ENCODE measurements at regions not wholly inside any gene's neighbourhood (a gene's known extent, or its start where the extent isn't known, plus 50 kb on each side); places are given as distances from the start of the nearest gene placed in this dataset.

- no peak overlapping the region for H3K4me3 ChIP-seq (ENCODE audit: low read depth in 1 of 2, low read length in 2 of 2)
These were observed 49.8 kb downstream of the ABCC12 start for GRCh38 chr16:48105976-48106375.

GRCh38 chr16:48105456-48105855 is 50.3 kb downstream of the ABCC12 start:
- Histone ChIP-seq H3K36me3 (ENCODE audit: control insufficient read depth in 1 of 2, insufficient read depth in 2 of 2, low read length in 2 of 2) (no peaks in the 10 kb centered on the region), H3K27ac (ENCODE audit: low read length) (no peak overlapping the region), H3K4me1 (ENCODE audit: control insufficient read depth in 1 of 2, insufficient read depth in 2 of 2, low read length in 2 of 2) (no peaks in the 10 kb centered on the region), H3K27me3 (ENCODE audit: low read depth, low read length) (no peaks in the 10 kb centered on the region), H3K4me3 (ENCODE audit: low read depth in 1 of 2, low read length in 2 of 2) (no peak overlapping the region), H3K9me3 (ENCODE audit: control insufficient read depth in 1 of 2, low read length in 2 of 2) (no peaks in the 10 kb centered on the region)

More at GRCh38 chr16:48105976-48106375, 49.8 kb downstream of the ABCC12 start:
- Histone ChIP-seq H3K36me3 (ENCODE audit: control insufficient read depth in 1 of 2, insufficient read depth in 2 of 2, low read length in 2 of 2) (no peaks in the 10 kb centered on the region), H3K27me3 (ENCODE audit: low read depth, low read length) (no peaks in the 10 kb centered on the region), H3K9me3 (ENCODE audit: control insufficient read depth in 1 of 2, low read length in 2 of 2) (no peaks in the 10 kb centered on the region), H3K4me1 (ENCODE audit: control insufficient read depth in 1 of 2, insufficient read depth in 2 of 2, low read length in 2 of 2) (no peaks in the 10 kb centered on the region), H3K27ac (ENCODE audit: low read length) (no peak overlapping the region)

GRCh38 chr16:48103591-48103990 is 52.2 kb downstream of the ABCC12 start:
- Histone ChIP-seq H3K27ac (ENCODE audit: low read length) (no peak overlapping the region), H3K9me3 (ENCODE audit: control insufficient read depth in 1 of 2, low read length in 2 of 2) (no peaks in the 10 kb centered on the region), H3K27me3 (ENCODE audit: low read depth, low read length) (no peaks in the 10 kb centered on the region), H3K36me3 (ENCODE audit: control insufficient read depth in 1 of 2, insufficient read depth in 2 of 2, low read length in 2 of 2) (no peaks in the 10 kb centered on the region), H3K4me3 (ENCODE audit: low read depth in 1 of 2, low read length in 2 of 2) (no peak overlapping the region), H3K4me1 (ENCODE audit: control insufficient read depth in 1 of 2, insufficient read depth in 2 of 2, low read length in 2 of 2) (no peaks in the 10 kb centered on the region)

GRCh38 chr16:48102083-48103008 is 53.4 kb downstream of the ABCC12 start:
- Histone ChIP-seq H3K27me3 (ENCODE audit: low read depth, low read length) (no peaks in the 10 kb centered on the region), H3K36me3 (ENCODE audit: control insufficient read depth in 1 of 2, insufficient read depth in 2 of 2, low read length in 2 of 2) (no peaks in the 10 kb centered on the region), H3K9me3 (ENCODE audit: control insufficient read depth in 1 of 2, low read length in 2 of 2) (no peaks in the 10 kb centered on the region), H3K27ac (ENCODE audit: low read length) (no peak overlapping the region), H3K4me3 (ENCODE audit: low read depth in 1 of 2, low read length in 2 of 2) (no peak overlapping the region), H3K4me1 (ENCODE audit: control insufficient read depth in 1 of 2, insufficient read depth in 2 of 2, low read length in 2 of 2) (no peaks in the 10 kb centered on the region)

GRCh38 chr16:48101069-48101674 is 54.6 kb downstream of the ABCC12 start:
- no peaks in the 10 kb centered on the region for H3K9me3 ChIP-seq (ENCODE audit: control insufficient read depth in 1 of 2, low read length in 2 of 2)
- no peaks in the 10 kb centered on the region for H3K4me1 ChIP-seq (ENCODE audit: control insufficient read depth in 1 of 2, insufficient read depth in 2 of 2, low read length in 2 of 2)
- no peak overlapping the region for H3K4me3 ChIP-seq (ENCODE audit: low read depth in 1 of 2, low read length in 2 of 2)
- H3K36me3 ChIP-seq (ENCODE audit: control insufficient read depth in 1 of 2, insufficient read depth in 2 of 2, low read length in 2 of 2) = no peaks in the 10 kb centered on the region
- no peaks in the 10 kb centered on the region for H3K27me3 ChIP-seq (ENCODE audit: low read depth, low read length)
- no peak overlapping the region for H3K27ac ChIP-seq (ENCODE audit: low read length)

- Histone ChIP-seq H3K4me1 (ENCODE audit: control insufficient read depth in 1 of 2, insufficient read depth in 2 of 2, low read length in 2 of 2) (no peaks in the 10 kb centered on the region), H3K27me3 (ENCODE audit: low read depth, low read length) (no peaks in the 10 kb centered on the region), H3K27ac (ENCODE audit: low read length) (no peak overlapping the region), H3K36me3 (ENCODE audit: control insufficient read depth in 1 of 2, insufficient read depth in 2 of 2, low read length in 2 of 2) (no peaks in the 10 kb centered on the region), H3K9me3 (ENCODE audit: control insufficient read depth in 1 of 2, low read length in 2 of 2) (no peaks in the 10 kb centered on the region), H3K4me3 (ENCODE audit: low read depth in 1 of 2, low read length in 2 of 2) (no peak overlapping the region)
These were observed 56.3 kb downstream of the ABCC12 start for GRCh38 chr16:48099455-48099854.

GRCh38 chr16:48098472-48098871 is 57.3 kb downstream of the ABCC12 start:
- Histone ChIP-seq H3K4me1 (ENCODE audit: control insufficient read depth in 1 of 2, insufficient read depth in 2 of 2, low read length in 2 of 2) (no peaks in the 10 kb centered on the region), H3K9me3 (ENCODE audit: control insufficient read depth in 1 of 2, low read length in 2 of 2) (no peaks in the 10 kb centered on the region), H3K27ac (ENCODE audit: low read length) (no peak overlapping the region), H3K27me3 (ENCODE audit: low read depth, low read length) (no peaks in the 10 kb centered on the region), H3K4me3 (ENCODE audit: low read depth in 1 of 2, low read length in 2 of 2) (no peak overlapping the region), H3K36me3 (ENCODE audit: control insufficient read depth in 1 of 2, insufficient read depth in 2 of 2, low read length in 2 of 2) (no peaks in the 10 kb centered on the region)

- no peak overlapping the region for H3K4me3 ChIP-seq (ENCODE audit: low read depth in 1 of 2, low read length in 2 of 2)
- no peaks in the 10 kb centered on the region for H3K36me3 ChIP-seq (ENCODE audit: control insufficient read depth in 1 of 2, insufficient read depth in 2 of 2, low read length in 2 of 2)
- H3K27me3 ChIP-seq (ENCODE audit: low read depth, low read length) = no peaks in the 10 kb centered on the region
- H3K9me3 ChIP-seq (ENCODE audit: control insufficient read depth in 1 of 2, low read length in 2 of 2) = no peaks in the 10 kb centered on the region
- H3K4me1 ChIP-seq (ENCODE audit: control insufficient read depth in 1 of 2, insufficient read depth in 2 of 2, low read length in 2 of 2) = no peaks in the 10 kb centered on the region
- no peak overlapping the region for H3K27ac ChIP-seq (ENCODE audit: low read length)
These were observed 64.7 kb downstream of the ABCC12 start for GRCh38 chr16:48091117-48091516.

GRCh38 chr16:48089053-48089792 is 66.6 kb downstream of the ABCC12 start:
- Histone ChIP-seq H3K27me3 (ENCODE audit: low read depth, low read length) (no peaks in the 10 kb centered on the region), H3K4me3 (ENCODE audit: low read depth in 1 of 2, low read length in 2 of 2) (no peak overlapping the region), H3K36me3 (ENCODE audit: control insufficient read depth in 1 of 2, insufficient read depth in 2 of 2, low read length in 2 of 2) (no peaks in the 10 kb centered on the region), H3K27ac (ENCODE audit: low read length) (no peak overlapping the region), H3K4me1 (ENCODE audit: control insufficient read depth in 1 of 2, insufficient read depth in 2 of 2, low read length in 2 of 2) (no peaks in the 10 kb centered on the region), H3K9me3 (ENCODE audit: control insufficient read depth in 1 of 2, low read length in 2 of 2) (no peaks in the 10 kb centered on the region)

GRCh38 chr16:48087639-48088038 is 68.2 kb downstream of the ABCC12 start:
- Histone ChIP-seq H3K9me3 (ENCODE audit: control insufficient read depth in 1 of 2, low read length in 2 of 2) (no peaks in the 10 kb centered on the region), H3K27ac (ENCODE audit: low read length) (no peak overlapping the region), H3K27me3 (ENCODE audit: low read depth, low read length) (no peaks in the 10 kb centered on the region), H3K36me3 (ENCODE audit: control insufficient read depth in 1 of 2, insufficient read depth in 2 of 2, low read length in 2 of 2) (no peaks in the 10 kb centered on the region), H3K4me1 (ENCODE audit: control insufficient read depth in 1 of 2, insufficient read depth in 2 of 2, low read length in 2 of 2) (no peaks in the 10 kb centered on the region), H3K4me3 (ENCODE audit: low read depth in 1 of 2, low read length in 2 of 2) (no peak overlapping the region)

GRCh38 chr16:48086422-48086821 is 69.4 kb downstream of the ABCC12 start:
- H3K9me3 ChIP-seq (ENCODE audit: control insufficient read depth in 1 of 2, low read length in 2 of 2) = no peaks in the 10 kb centered on the region
- no peaks in the 10 kb centered on the region for H3K4me1 ChIP-seq (ENCODE audit: control insufficient read depth in 1 of 2, insufficient read depth in 2 of 2, low read length in 2 of 2)
- H3K4me3 ChIP-seq (ENCODE audit: low read depth in 1 of 2, low read length in 2 of 2) = no peak overlapping the region
- H3K27ac ChIP-seq (ENCODE audit: low read length) = no peak overlapping the region
- H3K27me3 ChIP-seq (ENCODE audit: low read depth, low read length) = no peaks in the 10 kb centered on the region
- no peaks in the 10 kb centered on the region for H3K36me3 ChIP-seq (ENCODE audit: control insufficient read depth in 1 of 2, insufficient read depth in 2 of 2, low read length in 2 of 2)

Measured in muscle layer of duodenum (tissue), 2 donors.